Activated T-helper 17 cell treated with anti-CD3 and anti-CD28 coated beads, Interleukin-2, amount 50 U/mL, for 72 hours (primary cell): ENCODE measurements at regions not wholly inside any gene's neighbourhood (a gene's known extent, or its start where the extent isn't known, plus 50 kb on each side); places are given as distances from the start of the nearest gene placed in this dataset.
"Not testable (repeated sequence)": the region's sequence is repeated elsewhere in the genome, so short reads cannot be mapped to it uniquely, and the experiment has no call there.

Experiments
- ATAC-seq: fragments of 150-1000 bp; cut with Tn5 transposase; replicated peaks from 2 replicates; pipeline ENCODE4 v1.10.0; 2021; ENCODE audit warnings: mild to moderate bottlenecking, moderate library complexity
- H3K27ac Mint-ChIP-seq: one replicate; pipeline ENCODE4 v1.8.0; 2022; ENCODE audit warnings: mixed read lengths
- H3K27me3 Mint-ChIP-seq: one replicate; pipeline ENCODE4 v1.8.0; 2022; ENCODE audit warnings: mixed read lengths
- H3K36me3 Mint-ChIP-seq: one replicate; pipeline ENCODE4 v1.8.0; 2022; ENCODE audit warnings: low read depth, mild to moderate bottlenecking, mixed read lengths
- H3K4me1 Mint-ChIP-seq: one replicate; pipeline ENCODE4 v1.8.0; 2022; ENCODE audit warnings: mixed read lengths
- H3K4me3 Mint-ChIP-seq: one replicate; pipeline ENCODE4 v1.8.0; 2022; ENCODE audit warnings: mild to moderate bottlenecking, mixed read lengths
- H3K9me3 Mint-ChIP-seq: one replicate; pipeline ENCODE4 v1.8.0; 2022; ENCODE audit warnings: mixed read lengths

DNA sequence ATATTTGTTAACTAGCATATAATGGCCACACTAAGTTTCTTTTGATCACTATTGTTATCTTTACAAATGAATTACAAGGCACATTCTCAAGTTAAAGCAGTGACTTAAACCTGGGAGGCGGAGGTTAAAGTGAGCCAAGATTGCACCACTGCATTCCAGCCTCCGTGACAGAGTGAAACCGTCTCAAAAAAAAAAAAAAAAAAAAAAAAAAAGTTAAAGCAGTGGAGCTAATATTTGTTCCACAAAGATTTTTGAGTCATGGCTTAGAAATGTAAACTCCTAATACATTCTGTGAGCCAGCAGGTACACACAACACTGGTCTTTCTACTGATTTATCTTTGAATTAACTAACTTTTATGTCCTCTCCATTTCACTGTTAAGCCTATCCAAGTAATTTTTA lies 221.7 kb upstream of the HTR1E start:
- no peak overlapping the region for H3K4me3 Mint-ChIP-seq
- H3K27ac Mint-ChIP-seq: no peak overlapping the region
- no peaks in the 10 kb centered on the region for H3K27me3 Mint-ChIP-seq
- no peaks in the 10 kb centered on the region for H3K36me3 Mint-ChIP-seq
- no peaks in the 10 kb centered on the region for H3K9me3 Mint-ChIP-seq
- no peak for ATAC-seq
- H3K4me1 Mint-ChIP-seq: no peaks in the 10 kb centered on the region

DNA sequence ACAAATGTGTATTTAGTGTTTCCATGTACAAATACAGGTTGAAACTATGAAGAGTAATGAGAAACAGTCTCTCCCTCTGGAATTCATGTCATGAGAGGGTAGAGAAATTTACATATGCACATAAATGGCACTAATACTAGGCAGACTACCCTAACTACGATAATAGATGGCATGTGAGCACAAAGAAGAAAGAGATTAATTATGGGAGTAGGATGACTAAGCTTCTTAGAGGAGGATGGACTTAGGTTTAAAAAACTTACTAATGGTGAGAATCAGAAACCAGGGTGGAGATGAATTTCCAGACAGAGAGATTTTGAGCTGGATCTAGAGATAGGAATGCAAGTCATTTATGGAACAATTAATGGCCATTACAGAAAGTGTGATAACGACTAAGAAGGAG lies 225.3 kb upstream of the HTR1E start:
- no peaks in the 10 kb centered on the region for H3K27me3 Mint-ChIP-seq
- no peak overlapping the region for H3K4me3 Mint-ChIP-seq
- H3K9me3 Mint-ChIP-seq: peaks cover 4% of the 10 kb centered on the region
- no peaks in the 10 kb centered on the region for H3K4me1 Mint-ChIP-seq
- H3K27ac Mint-ChIP-seq: no peak overlapping the region
- H3K36me3 Mint-ChIP-seq: no peaks in the 10 kb centered on the region
- ATAC-seq: no peak

DNA sequence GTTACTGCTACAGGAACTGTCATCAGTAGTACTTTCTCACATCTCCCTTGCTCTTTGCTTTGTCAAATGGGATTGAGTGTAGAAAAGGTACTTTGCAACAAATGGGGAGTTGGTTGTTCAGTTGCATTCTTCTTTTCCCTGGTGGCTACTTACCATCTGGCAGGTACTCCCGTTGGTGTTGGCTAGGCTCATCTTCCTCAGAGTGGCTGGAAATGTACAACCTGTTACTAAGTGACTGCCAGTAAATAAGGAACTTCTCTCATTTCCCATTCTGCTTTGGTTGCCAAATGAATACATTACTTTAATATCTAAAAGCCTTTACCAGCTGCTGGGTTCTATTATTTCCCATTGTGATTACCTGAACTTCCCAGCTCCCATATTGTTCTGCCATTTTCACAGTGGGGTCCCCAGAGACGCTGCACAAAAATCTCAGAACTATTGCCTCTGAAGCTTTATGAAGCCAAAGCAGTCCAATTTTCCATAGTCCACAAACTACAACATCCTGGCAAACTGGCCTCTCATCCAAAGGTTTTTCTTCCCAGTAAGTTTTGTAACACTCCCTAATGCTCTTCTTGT lies 229.7 kb upstream of the HTR1E start:
- no peaks in the 10 kb centered on the region for H3K4me1 Mint-ChIP-seq
- H3K27ac Mint-ChIP-seq: no peak overlapping the region
- ATAC-seq: no peak
- peaks cover 12% of the 10 kb centered on the region for H3K9me3 Mint-ChIP-seq
- H3K36me3 Mint-ChIP-seq: no peaks in the 10 kb centered on the region
- no peak overlapping the region for H3K4me3 Mint-ChIP-seq
- H3K27me3 Mint-ChIP-seq: no peaks in the 10 kb centered on the region

DNA sequence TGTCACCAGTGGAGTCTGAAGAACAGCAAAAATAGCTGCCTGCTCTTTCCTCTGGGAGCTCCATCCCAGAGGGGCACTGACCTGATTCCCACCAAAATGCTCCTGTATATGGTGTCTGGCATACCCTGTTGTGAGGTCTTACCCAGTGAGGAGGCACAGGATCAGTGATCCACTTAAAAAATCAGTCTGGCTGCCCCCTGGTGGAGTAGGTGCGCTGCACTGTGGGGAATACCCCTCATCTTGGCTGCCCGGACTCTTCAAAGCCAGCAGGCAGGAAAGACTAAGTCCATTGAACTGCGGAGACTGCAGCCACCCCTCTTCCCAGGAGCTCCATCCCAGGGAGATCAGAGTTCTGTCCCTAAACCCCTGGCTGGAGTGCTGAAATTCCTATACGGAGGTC lies 230.9 kb upstream of the HTR1E start:
- Mint-ChIP-seq H3K9me3 (peaks cover 12% of the 10 kb centered on the region), H3K27ac (no peak overlapping the region), H3K4me1 (no peaks in the 10 kb centered on the region), H3K4me3 (no peak overlapping the region), H3K27me3 (no peaks in the 10 kb centered on the region), H3K36me3 (no peaks in the 10 kb centered on the region)
- no peak for ATAC-seq

DNA sequence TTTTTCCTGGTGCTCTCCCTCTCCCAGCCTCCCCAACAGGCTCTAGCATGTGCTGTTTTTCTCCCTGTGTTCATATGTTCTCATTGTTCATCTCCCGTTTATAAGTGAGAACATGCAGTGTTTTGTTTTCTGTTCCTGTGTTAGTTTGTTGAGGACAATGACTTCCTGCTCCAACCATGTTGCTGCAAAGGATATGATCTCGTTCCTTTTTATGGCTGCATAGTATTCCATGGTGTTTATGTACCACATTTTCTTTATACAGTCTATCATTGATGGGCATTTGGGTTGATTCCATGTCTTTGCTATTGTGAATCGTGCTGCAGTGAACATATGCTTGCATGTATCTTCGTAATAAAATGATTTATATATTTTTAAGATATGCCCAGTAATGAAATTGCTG lies 236.1 kb upstream of the HTR1E start:
- not testable (repeated sequence) for H3K4me3 Mint-ChIP-seq, H3K9me3 Mint-ChIP-seq, H3K27me3 Mint-ChIP-seq, ATAC-seq, H3K4me1 Mint-ChIP-seq, H3K36me3 Mint-ChIP-seq, H3K27ac Mint-ChIP-seq

DNA sequence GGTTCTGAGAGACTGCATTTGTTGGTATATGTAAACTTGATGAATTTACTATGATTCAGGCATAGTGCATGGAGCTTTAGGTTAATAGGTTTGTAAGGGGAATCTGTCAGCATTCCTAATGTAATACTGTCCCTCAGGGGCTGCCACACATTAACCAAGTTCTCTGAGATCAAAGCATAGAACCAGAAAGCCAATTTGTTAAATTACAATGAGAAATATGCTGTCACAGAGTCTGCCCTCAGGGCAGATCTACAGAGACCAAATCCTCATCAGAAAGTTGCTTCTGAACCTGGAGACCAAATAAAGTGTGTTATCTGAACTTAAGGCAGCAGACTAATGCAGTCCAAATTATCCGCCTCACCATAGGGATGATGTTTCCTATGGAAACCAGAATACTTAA lies 250.8 kb upstream of the HTR1E start:
- Mint-ChIP-seq H3K4me1 (no peaks in the 10 kb centered on the region), H3K36me3 (no peaks in the 10 kb centered on the region), H3K9me3 (peaks cover 9% of the 10 kb centered on the region), H3K27me3 (no peaks in the 10 kb centered on the region), H3K27ac (no peak overlapping the region), H3K4me3 (no peak overlapping the region)
- ATAC-seq: no peak

DNA sequence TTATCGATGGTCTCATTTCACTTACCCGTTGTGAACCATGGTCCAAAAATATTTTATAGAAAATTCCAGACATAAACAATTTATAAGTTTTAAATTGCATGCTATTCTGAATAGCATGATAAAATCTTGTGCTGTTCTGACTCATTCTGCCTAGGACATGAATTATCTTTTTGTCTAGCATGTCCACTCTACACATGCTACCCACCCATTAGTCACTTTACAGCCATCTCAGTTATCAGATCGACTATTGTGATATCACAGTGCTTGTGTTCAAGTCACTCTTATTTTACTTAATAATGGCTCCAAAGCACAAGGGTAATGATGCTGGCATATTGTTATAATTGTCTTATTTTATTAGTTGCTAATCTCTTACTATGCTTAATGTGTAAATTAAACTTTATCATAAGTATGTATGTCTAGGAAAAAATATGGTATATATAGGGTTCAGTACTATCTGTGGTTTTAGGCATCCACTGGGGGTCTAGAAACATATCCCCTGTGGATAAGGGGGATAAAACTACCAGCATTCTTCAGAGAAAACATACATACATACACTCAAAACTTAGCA lies 252.0 kb upstream of the HTR1E start:
- Mint-ChIP-seq H3K36me3 (no peaks in the 10 kb centered on the region), H3K4me3 (no peak overlapping the region), H3K4me1 (no peaks in the 10 kb centered on the region), H3K27ac (no peak overlapping the region), H3K9me3 (peaks cover 9% of the 10 kb centered on the region), H3K27me3 (no peaks in the 10 kb centered on the region)
- ATAC-seq: no peak

DNA sequence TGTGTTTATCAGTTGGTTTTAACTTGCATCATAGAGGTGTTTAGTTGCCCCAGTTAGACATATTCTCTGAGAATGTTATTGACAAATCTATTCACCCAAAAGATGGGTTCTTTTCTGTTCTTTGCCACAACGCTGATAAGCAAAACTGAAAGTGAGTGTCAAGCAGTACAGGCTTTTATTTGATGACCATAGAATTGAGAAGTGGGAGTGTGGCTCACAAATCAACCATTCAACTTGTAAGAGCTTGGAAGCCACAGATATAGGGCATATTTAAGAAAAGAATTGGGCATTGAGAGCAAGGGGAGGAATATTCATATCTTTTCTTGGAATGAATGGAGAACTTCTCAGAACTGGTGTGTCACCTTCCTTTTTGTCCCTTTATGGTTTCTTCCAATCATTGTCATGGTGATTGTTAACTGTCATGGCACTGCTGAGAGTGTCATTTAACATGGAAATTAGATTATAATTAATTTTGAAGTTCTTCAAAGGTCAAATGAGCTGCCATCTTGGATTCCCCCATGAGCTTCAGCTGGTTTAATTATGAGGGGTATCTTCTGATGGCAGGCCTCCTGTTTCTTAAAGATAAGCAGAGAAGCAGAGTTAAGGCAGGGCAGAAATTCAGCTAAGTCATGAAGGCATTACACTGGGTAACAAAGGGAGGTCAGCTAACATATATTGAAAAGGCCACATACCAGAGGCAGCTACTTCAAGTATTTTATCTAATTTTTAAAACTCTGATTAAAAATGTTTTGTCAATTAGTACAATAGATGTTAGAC lies 254.0 kb upstream of the HTR1E start:
- no peak for ATAC-seq
- Mint-ChIP-seq H3K36me3 (no peaks in the 10 kb centered on the region), H3K27ac (no peak overlapping the region), H3K4me3 (no peak overlapping the region), H3K4me1 (no peaks in the 10 kb centered on the region), H3K27me3 (no peaks in the 10 kb centered on the region), H3K9me3 (peaks cover 9% of the 10 kb centered on the region)

DNA sequence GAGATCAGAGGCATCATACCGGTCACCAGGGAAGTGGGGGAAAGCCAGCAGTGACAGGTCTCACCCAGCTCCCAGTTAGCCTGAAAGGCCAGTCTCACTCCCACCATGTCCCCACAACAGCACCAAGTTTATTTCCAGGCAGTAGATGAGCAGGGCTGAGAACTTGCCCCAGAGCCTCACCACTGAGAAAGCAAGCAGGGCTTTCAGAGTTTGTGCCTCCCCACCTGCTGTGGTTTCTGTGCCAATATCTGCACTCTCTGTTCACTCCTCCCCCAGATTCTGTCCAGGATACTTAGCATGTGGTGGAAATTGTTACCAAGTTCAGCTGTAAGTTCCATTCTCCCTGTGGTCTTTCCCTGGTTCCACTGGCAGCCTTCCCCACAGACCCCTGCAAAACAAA lies 255.0 kb upstream of the HTR1E start:
- Mint-ChIP-seq H3K4me3 (no peak overlapping the region), H3K36me3 (no peaks in the 10 kb centered on the region), H3K27me3 (no peaks in the 10 kb centered on the region), H3K9me3 (peaks cover 3% of the 10 kb centered on the region), H3K27ac (no peak overlapping the region), H3K4me1 (no peaks in the 10 kb centered on the region)
- no peak for ATAC-seq

DNA sequence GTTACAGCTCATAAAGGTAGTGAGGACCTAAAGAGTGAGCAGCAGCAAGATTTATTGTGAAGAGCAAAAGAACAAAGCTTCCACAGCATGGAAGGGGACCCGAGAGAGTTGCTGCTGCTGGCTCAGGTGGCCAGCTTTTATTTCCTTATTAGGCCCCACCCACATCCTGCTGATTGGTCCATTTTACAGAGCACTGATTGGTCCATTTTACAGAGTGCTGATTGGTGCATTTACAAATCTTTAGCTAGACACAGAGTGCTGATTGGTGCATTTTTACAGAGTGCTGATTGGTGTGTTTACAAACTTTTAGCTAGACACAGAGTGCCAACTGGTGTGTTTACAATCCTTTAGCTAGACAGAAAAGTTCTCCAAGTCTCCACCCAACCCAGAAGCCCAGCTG lies 256.2 kb upstream of the HTR1E start:
- H3K27me3 Mint-ChIP-seq, H3K36me3 Mint-ChIP-seq, H3K9me3 Mint-ChIP-seq, H3K4me3 Mint-ChIP-seq, H3K4me1 Mint-ChIP-seq, ATAC-seq, H3K27ac Mint-ChIP-seq: not testable (repeated sequence)

DNA sequence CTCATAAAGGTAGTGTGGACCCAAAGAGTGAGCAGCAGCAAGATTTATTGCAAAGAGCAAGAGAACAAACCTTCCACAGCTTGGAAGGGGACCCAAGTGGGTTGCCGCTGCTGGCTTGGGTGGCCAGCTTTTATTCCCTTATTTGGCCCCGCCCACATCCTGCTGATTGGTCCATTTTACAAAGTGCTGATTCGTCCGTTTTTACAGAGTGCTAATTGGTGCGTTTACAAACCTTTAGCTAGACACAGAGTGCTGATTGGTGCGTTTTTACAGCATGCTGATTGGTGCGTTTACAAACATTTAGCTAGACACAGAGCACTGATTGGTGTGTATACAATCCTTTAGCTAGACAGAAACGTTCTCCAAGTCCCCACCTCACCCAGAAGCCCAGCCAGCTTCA lies 265.2 kb upstream of the HTR1E start:
- not testable (repeated sequence) for H3K4me3 Mint-ChIP-seq, H3K36me3 Mint-ChIP-seq, H3K27me3 Mint-ChIP-seq, ATAC-seq, H3K4me1 Mint-ChIP-seq, H3K27ac Mint-ChIP-seq
- peaks cover 28% of the 10 kb centered on the region for H3K9me3 Mint-ChIP-seq

DNA sequence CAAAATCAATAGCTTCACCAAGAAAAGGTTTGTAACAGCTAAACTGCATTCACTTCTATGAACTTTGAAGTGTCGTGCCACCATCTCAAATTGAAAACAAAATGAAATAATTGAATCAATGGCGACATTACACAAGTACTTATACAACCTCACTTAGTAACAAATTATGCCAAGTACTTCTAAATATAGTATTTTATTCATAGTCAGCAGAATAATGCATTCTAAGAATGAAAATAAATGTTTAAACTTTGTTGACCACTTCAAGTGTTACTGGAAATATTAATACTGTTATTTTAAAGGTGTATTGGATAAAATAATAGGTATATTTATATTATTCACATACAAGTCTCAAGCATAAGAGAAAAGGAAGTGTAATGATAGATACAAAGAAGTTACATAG lies 280.1 kb upstream of the HTR1E start:
- H3K27me3 Mint-ChIP-seq: no peaks in the 10 kb centered on the region
- no peaks in the 10 kb centered on the region for H3K4me1 Mint-ChIP-seq
- no peak overlapping the region for H3K4me3 Mint-ChIP-seq
- peaks cover 4% of the 10 kb centered on the region for H3K9me3 Mint-ChIP-seq
- no peak for ATAC-seq
- no peak overlapping the region for H3K27ac Mint-ChIP-seq
- no peaks in the 10 kb centered on the region for H3K36me3 Mint-ChIP-seq

DNA sequence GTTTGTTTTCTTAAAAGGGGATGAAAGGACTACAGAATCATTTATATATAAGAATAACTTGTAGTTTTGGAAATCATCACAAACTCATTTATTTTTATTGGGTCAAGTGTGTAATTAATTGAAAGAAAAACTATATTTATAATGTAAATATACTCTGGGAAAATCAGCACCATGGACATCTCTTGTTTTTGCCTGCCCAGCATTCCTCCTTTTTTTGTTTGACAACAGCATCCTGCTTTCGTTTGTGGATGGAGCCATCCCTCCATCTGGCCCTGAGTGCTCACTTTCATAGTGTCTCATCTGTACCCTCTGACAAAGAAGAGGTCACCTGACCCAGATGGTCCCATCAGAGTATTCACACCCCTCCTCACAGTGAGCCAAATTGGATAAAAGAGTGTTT lies 308.2 kb upstream of the HTR1E start:
- no peak for ATAC-seq
- no peaks in the 10 kb centered on the region for H3K27me3 Mint-ChIP-seq
- H3K4me3 Mint-ChIP-seq: no peak overlapping the region
- H3K36me3 Mint-ChIP-seq: no peaks in the 10 kb centered on the region
- peaks cover 4% of the 10 kb centered on the region for H3K9me3 Mint-ChIP-seq
- H3K27ac Mint-ChIP-seq: no peak overlapping the region
- H3K4me1 Mint-ChIP-seq: no peaks in the 10 kb centered on the region

DNA sequence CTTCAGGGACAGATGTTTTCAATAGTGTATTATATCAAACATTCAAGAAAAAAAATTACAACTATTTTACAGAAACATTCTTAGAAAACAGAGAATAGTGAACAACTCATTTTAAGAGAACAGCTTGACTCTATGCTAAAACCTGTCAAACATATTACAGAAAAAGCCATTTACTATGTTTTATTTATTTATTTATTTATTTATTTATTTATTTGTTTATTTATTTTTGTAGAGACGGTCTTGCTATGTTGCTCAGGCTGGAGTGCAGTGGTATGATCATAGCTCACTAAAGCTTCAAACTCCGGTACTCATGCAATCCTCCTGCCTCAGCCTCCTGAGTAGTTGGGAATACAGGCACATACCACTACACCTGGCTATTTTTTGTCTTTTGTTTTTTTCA lies 317.9 kb upstream of the HTR1E start:
- Mint-ChIP-seq H3K27ac (no peak overlapping the region), H3K9me3 (peaks cover 15% of the 10 kb centered on the region), H3K36me3 (no peaks in the 10 kb centered on the region), H3K27me3 (no peaks in the 10 kb centered on the region), H3K4me3 (no peak overlapping the region), H3K4me1 (no peaks in the 10 kb centered on the region)
- no peak for ATAC-seq

DNA sequence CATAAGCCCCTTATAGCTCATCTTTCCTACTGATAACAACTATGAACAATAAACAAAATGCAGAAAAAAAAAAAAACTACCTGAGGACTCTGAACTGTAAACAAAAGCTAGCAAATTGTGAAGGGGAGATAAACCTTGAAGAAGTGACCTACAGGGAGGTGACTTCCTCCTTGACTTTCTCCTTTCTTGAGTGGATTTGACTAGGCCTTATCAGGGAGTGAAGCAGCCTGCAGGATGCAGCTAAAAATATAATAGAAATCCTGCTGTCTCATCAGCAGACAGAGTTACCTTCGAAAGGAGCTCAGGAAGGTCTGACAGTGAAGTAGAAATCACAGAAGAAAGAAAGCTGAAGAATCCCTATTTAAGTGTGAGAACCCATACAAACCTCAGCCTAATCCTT lies 322.0 kb upstream of the HTR1E start:
- H3K9me3 Mint-ChIP-seq: no peaks in the 10 kb centered on the region
- no peaks in the 10 kb centered on the region for H3K36me3 Mint-ChIP-seq
- no peak overlapping the region for H3K27ac Mint-ChIP-seq
- no peaks in the 10 kb centered on the region for H3K4me1 Mint-ChIP-seq
- H3K4me3 Mint-ChIP-seq: no peak overlapping the region
- H3K27me3 Mint-ChIP-seq: no peaks in the 10 kb centered on the region
- no peak for ATAC-seq
